HG03097 (cell line): ENCODE measurements at regions not wholly inside any gene's neighbourhood (a gene's known extent, or its start where the extent isn't known, plus 50 kb on each side); places are given as distances from the start of the nearest gene placed in this dataset.

Source experiments
- ATAC-seq: cut with Tn5 transposase; IDR thresholded peaks from one replicate; pipeline ENCODE4 v1.9.1; 2021; ENCODE audit not compliant: unreplicated experiment, low FRiP score

GRCh38 chr4:163748449-163748848 lies 254.0 kb downstream of the TMA16 start:
- no peak for ATAC-seq

GRCh38 chr4:163755013-163755412 lies 260.5 kb downstream of the TMA16 start:
- no peak for ATAC-seq

GRCh38 chr4:163757219-163757618 lies 262.7 kb downstream of the TMA16 start:
- ATAC-seq = no peak

DNA sequence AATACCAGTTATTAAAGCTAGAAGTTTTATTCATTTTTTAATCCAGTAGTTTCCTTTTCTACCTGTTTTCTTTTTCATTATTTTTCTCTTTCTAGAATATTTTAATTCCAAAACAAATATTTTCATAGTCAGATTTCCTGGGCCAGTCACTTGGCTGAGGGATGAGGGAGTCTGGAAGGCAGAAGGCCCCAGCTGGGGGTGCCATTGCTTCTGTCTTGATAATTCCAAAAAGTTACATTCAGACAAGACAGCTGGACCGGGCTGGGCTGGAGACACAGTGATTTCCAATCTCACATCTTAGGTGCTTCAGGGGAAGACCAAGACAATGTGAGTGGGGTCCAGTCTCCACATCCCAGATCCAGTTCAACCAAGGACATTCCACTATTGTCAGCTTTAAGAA lies 263.5 kb downstream of the TMA16 start:
- no peak for ATAC-seq

DNA sequence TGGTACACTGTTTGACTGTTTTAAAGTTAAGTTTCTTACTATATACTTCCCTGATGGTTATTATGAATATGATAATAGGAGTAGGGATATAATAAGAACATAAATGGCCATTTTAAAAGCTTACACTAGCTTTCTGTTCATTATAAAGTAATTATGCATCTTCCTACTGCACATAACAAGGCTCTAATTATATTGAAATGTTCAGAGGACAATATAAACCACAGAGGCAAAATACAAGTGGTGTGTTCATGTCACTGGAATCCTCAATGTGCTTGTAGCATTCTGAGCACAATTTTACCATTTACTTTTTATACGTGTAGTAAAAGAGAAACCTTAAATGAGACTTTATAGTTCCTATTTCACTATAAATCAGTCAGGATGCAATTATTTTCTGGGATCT lies 268.3 kb downstream of the TMA16 start:
- ATAC-seq = no peak

GRCh38 chr4:163764569-163764968 lies 270.1 kb downstream of the TMA16 start:
- no peak for ATAC-seq

- ATAC-seq = no peak
Observed at GRCh38 chr4:163768014-163768413, 273.5 kb downstream of the TMA16 start.

GRCh38 chr4:163772238-163772637 lies 277.7 kb downstream of the TMA16 start:
- ATAC-seq = no peak

GRCh38 chr4:163773940-163774339 lies 279.4 kb downstream of the TMA16 start:
- ATAC-seq = no peak

GRCh38 chr4:163776957-163777356 lies 282.5 kb downstream of the TMA16 start:
- no peak for ATAC-seq

- no peak for ATAC-seq
Observed at GRCh38 chr4:163781726-163782125, 287.2 kb downstream of the TMA16 start.

DNA sequence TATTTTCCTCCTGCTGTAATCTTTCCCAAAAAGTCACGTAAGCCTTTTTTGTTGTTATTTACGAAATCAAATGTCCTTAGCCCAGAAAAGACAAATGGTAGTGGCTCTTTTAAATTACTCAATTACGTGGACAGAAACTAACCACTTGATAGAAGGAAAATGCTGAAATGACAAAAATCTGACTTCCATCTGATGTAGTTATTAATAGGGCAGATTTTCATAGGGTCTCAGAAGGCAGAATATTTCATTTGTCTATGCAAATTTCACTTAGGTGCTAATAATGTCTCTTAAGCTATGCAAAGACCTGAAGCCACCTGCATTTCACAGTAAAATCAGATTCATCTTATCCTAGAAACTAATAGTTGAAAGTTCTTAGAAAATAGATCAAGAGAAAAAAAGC lies 295.7 kb downstream of the TMA16 start:
- ATAC-seq = no peak

DNA sequence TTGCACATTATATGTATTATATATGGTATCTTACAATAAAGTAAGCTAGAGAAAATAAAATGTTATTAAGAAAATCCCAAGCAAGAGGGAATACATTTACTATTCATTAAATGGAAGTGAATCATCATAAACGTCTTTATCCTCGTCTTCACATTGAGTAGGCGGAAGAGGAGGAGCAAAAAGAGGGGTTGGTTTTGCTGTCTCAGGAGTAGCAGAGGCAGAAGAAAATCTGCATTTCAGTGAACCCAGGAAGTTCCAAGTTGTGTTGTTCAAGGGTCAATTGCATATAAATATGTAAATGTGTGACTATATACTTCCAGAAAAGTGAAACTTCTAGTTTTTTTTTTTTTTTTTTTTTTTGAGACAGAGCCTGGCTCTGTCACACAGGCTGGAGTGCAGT lies 301.4 kb downstream of the TMA16 start:
- no peak for ATAC-seq

DNA sequence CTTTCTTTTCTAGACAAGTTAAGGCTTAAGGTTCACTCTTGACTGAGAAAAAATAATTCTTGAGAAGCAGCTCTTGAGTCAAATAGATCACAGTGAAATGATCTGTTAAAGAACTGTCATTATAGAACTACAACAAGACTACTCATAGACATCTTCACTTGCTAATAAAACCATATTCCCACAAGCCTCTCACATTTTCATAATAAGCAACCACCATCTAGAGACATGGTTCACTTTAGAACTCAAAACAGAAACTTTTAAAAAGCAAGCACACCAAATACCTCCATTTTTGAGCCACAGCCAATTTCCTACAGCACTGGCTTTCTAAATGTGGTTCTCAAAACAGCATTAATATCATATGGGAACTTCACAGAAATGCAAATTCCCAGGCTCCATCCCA lies 309.5 kb downstream of the TMA16 start:
- no peak for ATAC-seq

DNA sequence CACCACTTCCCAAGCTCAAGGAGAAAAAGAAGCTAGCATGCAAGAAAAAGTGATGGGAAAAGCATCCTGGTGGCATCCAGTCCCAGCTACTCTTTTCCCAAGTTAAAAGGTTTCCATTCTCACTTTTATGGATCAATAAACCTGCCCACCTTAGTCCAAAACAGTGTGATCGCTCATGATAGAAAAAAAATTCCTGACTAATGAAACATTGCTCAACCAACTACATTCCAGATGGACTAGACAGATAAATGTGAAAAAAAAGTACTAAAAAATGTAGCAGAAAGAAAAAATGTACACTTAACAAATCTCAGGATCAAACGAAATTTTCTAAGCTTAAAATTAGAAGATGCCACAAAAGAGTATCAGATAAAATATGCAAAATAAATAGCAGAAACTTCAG lies 312.2 kb downstream of the TMA16 start:
- ATAC-seq = no peak

GRCh38 chr4:163808011-163808410 lies 313.5 kb downstream of the TMA16 start:
- no peak for ATAC-seq

DNA sequence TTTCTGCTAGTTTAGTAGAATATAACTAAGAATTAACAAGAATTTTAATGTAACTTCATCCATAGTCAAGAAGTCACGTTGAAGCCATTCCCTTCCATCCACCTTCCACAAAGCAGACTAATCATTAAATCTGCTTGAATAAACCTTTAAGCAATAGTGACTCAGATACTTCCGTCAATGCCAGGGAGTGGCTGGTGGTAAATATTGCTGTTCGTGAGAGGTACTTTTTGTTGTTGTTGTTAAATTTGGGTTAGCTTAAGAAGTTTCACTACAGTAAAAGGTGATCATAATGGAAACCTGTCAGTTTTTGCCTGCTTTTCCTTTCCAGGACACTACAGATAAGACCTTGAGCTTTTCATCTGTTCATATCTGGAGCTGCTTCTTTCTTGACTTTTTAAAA lies 316.3 kb downstream of the TMA16 start:
- ATAC-seq = no peak

DNA sequence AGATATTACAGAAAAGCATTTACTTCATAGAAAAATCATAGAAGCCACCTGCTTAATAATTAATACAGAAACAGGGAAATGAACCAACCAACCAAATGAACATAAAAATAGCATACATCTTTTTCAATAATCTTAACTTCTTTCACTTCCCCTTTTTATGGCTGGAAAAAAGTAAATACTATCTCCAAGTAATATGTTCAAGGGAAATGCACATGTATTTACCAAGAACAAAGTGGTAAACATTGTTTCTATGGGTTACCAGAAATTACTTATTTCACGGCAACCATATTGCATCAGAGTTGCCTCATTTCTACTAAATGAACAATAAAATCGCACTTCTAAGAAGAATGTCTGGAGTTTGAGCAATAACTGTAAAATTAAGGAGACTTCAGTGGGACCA lies 321.3 kb downstream of the TMA16 start:
- peak; percentile 85 for ATAC-seq

GRCh38 chr4:163816494-163816893 lies 322.0 kb downstream of the TMA16 start:
- no peak for ATAC-seq

- ATAC-seq = no peak
Observed at GRCh38 chr4:163818673-163819072, 324.2 kb downstream of the TMA16 start.

DNA sequence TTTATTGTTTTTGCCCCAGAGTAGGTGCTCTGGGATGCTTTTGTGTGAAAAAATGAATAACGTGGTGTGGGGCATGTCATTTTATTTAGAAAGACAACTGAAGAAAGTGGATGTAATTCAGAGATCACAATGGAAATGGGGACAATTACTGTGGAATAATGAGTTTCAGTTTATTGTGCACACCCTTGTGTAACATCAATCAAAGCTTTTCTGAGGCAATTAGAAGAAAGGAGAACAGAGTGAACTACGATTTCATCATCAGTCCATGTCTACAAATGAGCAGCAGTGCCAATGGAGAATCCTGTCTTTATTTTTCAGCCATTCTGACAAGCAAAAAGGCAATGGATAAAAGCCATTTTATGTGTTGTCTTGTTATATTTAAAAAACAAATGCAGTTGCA lies 339.2 kb downstream of the TMA16 start:
- no peak for ATAC-seq

DNA sequence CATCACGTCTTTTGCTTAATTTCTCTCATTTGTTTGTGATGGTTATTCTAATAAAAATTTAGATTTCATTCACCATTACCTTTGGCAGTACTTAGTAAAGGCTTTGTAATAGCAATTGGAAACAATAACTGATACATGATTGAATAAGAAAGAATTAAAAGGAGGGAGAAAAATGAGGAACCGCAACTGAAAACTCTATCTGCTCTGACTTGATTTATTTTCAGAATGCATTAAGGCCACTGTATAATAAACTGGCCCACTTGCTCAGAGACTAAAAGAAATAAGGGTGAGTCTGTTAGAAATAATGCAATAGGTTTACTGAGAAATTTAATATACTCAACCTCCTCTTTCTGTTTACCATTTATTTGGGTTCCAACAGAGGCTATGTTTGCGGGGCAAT lies 351.5 kb downstream of the TMA16 start:
- no peak for ATAC-seq

DNA sequence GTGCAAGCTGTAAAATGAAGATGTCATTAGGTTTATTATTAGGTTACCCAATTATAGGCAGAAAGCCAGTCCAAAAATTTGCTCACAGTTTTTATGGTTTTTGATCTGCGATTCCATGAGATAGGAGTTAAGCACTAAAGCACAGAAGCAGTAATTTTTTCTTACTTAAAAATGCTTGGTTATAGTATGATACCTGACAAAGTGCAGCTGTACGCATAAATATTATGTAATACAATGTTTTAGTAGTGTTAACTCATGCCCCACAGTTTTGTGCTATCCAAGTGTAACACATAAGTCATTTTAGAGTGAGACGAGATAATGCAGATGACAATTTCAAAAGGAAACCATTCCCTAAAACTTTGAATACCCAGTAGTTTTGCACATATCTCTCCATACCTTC lies 357.8 kb downstream of the TMA16 start:
- ATAC-seq = no peak

- ATAC-seq = no peak
Observed at GRCh38 chr4:163857903-163858302, 363.4 kb downstream of the TMA16 start.
